ENCODE measurements at regions not wholly inside any gene's neighbourhood (a gene's known extent, or its start where the extent isn't known, plus 50 kb on each side); places are given as distances from the start of the nearest gene placed in this dataset.

DNA sequence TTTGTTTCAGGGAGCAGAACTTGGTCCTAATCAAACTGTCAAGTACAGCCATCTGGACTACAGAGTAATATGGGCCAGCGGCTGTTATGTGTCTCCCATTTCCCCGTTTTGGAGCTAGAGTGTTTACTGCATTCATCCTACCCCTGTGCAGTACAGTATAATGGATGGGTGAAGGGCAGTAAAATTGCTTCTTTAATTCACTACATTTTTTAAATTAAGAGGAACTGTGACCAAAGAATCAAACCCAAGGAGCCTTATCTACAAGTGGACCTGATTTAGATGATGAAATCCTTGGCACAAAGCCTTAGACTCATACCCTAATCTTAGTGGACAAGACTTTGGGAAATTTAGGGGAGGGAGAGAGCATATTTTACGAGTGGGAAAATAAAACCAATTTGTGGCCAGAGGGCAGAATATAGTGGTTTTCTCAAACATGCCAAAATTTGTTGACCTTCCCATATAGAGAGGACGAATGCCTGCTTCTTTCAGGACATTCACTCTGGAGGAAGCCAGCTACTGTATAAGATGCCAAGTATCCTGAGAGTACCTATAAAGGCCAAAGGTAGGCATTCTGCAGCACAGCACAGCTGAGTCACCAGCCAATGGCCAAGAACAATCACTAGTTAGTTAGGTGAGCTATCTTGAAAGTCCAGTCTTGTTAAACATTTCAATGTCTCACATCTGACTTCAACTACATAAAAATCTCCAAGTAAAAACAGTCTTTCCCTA, 253.8 kb upstream of the KCNIP4 start:
- TF ChIP-seq, protein P1, sequence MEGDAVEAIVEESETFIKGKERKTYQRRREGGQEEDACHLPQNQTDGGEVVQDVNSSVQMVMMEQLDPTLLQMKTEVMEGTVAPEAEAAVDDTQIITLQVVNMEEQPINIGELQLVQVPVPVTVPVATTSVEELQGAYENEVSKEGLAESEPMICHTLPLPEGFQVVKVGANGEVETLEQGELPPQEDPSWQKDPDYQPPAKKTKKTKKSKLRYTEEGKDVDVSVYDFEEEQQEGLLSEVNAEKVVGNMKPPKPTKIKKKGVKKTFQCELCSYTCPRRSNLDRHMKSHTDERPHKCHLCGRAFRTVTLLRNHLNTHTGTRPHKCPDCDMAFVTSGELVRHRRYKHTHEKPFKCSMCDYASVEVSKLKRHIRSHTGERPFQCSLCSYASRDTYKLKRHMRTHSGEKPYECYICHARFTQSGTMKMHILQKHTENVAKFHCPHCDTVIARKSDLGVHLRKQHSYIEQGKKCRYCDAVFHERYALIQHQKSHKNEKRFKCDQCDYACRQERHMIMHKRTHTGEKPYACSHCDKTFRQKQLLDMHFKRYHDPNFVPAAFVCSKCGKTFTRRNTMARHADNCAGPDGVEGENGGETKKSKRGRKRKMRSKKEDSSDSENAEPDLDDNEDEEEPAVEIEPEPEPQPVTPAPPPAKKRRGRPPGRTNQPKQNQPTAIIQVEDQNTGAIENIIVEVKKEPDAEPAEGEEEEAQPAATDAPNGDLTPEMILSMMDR (conservative IDR thresholded peaks at IDR 0.05; ENCODE audit: low read depth, low read length) = no peak
- TF ChIP-seq EZH2 (IDR thresholded peaks at IDR 0.05; ENCODE audit: borderline replicate concordance, low read depth, low read length, poor library complexity, severe bottlenecking) = no peak
